Caco-2 (cell line): ENCODE measurements at regions not wholly inside any gene's neighbourhood (a gene's known extent, or its start where the extent isn't known, plus 50 kb on each side); places are given as distances from the start of the nearest gene placed in this dataset.

Source experiments
- BruUV-seq: library from RNA; stranded (reverse); fragments of 400-500 nt; replicated peaks from 2 replicates; lab custom pipeline; 2021; lab: Mats Ljungman, UMichigan
- CTCF ChIA-PET: fragments of 300-600 bp; sonication (Branson Sonifier 250); formaldehyde crosslinking; loops from one replicate; lab custom pipeline; 2022; ENCODE audit warnings: antibody characterized with exemption; lab: Charles Lee
- POLR2A ChIA-PET: fragments of 300-600 bp; sonication (Branson Sonifier 250); formaldehyde crosslinking; loops from one replicate; lab custom pipeline; 2022; ENCODE audit warnings: antibody characterized with exemption; lab: Charles Lee
- DNase-seq, 2 experiments: peaks; one replicate each; pipeline versions ENCODE4 v3.0.0 to v3.0.0-alpha.2; 2020 to 2022
- H3K27me3 ChIP-seq: replicated peaks from 2 replicates; pipeline ENCODE4 v1.6.0; 2011; ENCODE audit warnings: low read length; ENCODE audit not compliant: control insufficient read depth, insufficient read depth
- H3K36me3 ChIP-seq: 2 replicates; pipeline ENCODE4 v1.5.1; 2011; ENCODE audit warnings: low read length; ENCODE audit not compliant: control insufficient read depth, insufficient read depth
- H3K4me1 ChIP-seq: fragments of 250-450 bp; sonication (Bioruptor Pico); 2 replicates; pipeline ENCODE4 v1.5.1; 2020; ENCODE audit warnings: mild to moderate bottlenecking
- H3K4me3 ChIP-seq: 2 replicates; pipeline ENCODE4 v1.5.1; 2011; ENCODE audit warnings: low read depth, mild to moderate bottlenecking, control low read depth, low read length
- H3K9me3 ChIP-seq: fragments of 250-450 bp; sonication (Bioruptor Pico); 2 replicates; pipeline ENCODE4 v1.5.1; 2020; ENCODE audit warnings: mild to moderate bottlenecking, moderate library complexity
- H3K27ac Mint-ChIP-seq: one replicate; pipeline ENCODE4 v1.8.0; 2022; ENCODE audit warnings: mixed read lengths; ENCODE audit not compliant: unreplicated experiment
- H3K27me3 Mint-ChIP-seq: one replicate; pipeline ENCODE4 v1.8.0; 2022; ENCODE audit warnings: mixed read lengths; ENCODE audit not compliant: insufficient read depth, unreplicated experiment
- H3K36me3 Mint-ChIP-seq: one replicate; pipeline ENCODE4 v1.8.0; 2022; ENCODE audit warnings: mild to moderate bottlenecking, mixed read lengths; ENCODE audit not compliant: insufficient read depth, unreplicated experiment
- H3K4me1 Mint-ChIP-seq: one replicate; pipeline ENCODE4 v1.8.0; 2022; ENCODE audit warnings: low read depth, mixed read lengths; ENCODE audit not compliant: unreplicated experiment
- H3K4me3 Mint-ChIP-seq: one replicate; pipeline ENCODE4 v1.8.0; 2022; ENCODE audit warnings: mild to moderate bottlenecking, moderate library complexity, mixed read lengths; ENCODE audit not compliant: unreplicated experiment
- H3K9me3 Mint-ChIP-seq: one replicate; pipeline ENCODE4 v1.8.0; 2022; ENCODE audit warnings: mixed read lengths; ENCODE audit not compliant: unreplicated experiment
- intact Hi-C: fragments of 100-400 bp; cut with micrococcal nuclease; formaldehyde crosslinking; loops from one replicate; pipeline ENCODE4 v1.10.0; 2022; ENCODE audit not compliant: unreplicated experiment
- TF ChIP-seq, protein P1 (sequence below), 2 experiments: fragments of 200-600 bp in 1 of 2; IDR thresholded peaks; 1 replicate in 1 of 2; 2 replicates in 1 of 2; pipeline versions ENCODE4 v1.5.1 to v1.8.0; 2011 to 2022; ENCODE audit warnings: antibody characterized with exemption in 1 of 2, control low read depth in 1 of 2, inconsistent platforms in 1 of 2, low read depth in 1 of 2, low read length in 1 of 2, mild to moderate bottlenecking in 1 of 2, moderate library complexity in 1 of 2; ENCODE audit not compliant: insufficient read depth in 1 of 2, severe bottlenecking in 1 of 2, unreplicated experiment in 1 of 2

DNA sequence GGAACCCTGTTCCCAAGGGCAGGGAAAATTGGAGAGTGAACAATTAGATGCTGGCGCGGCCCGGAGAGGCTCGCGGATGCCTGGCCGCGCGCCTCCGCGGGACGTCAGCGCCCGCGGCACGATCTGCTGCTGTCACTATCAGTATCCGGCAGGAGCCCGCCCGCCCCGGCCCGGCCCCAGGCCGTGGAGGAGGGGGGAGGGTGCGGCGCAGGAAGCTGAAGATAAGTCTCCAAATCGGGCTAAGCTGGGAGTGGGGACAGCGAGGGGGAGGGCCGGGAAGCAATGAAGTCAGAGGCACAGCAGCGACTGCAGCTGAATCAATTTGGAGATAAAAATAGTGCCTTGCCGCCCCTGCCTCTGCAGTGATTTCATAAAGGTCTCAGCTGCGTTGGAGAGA lies 441.5 kb upstream of the KLF12 start:
- no peak overlapping the region for H3K27ac Mint-ChIP-seq
- peak in 1 of 2 experiments; percentile 41 for DNase-seq
- no peaks in the 10 kb centered on the region for H3K36me3 Mint-ChIP-seq
- peaks cover 31% of the 10 kb centered on the region for H3K27me3 Mint-ChIP-seq
- peak overlapping the region; percentile 38 for H3K4me3 Mint-ChIP-seq
- Histone ChIP-seq H3K9me3 (no peaks in the 10 kb centered on the region), H3K4me3 (peak overlapping the region; percentile 18; the same call in 1 of the 2 replicates), H3K27me3 (peaks cover 4% of the 10 kb centered on the region), H3K36me3 (no peaks in the 10 kb centered on the region), H3K4me1 (no peaks in the 10 kb centered on the region)
- ChIA-PET CTCF (no interaction called here), POLR2A (interaction anchor here (0.7 kb wide), 1 partner anchor 258 kb away, joined by 4 read pairs; no protein-coding TSS in a partner anchor)
- TF ChIP-seq, protein P1, sequence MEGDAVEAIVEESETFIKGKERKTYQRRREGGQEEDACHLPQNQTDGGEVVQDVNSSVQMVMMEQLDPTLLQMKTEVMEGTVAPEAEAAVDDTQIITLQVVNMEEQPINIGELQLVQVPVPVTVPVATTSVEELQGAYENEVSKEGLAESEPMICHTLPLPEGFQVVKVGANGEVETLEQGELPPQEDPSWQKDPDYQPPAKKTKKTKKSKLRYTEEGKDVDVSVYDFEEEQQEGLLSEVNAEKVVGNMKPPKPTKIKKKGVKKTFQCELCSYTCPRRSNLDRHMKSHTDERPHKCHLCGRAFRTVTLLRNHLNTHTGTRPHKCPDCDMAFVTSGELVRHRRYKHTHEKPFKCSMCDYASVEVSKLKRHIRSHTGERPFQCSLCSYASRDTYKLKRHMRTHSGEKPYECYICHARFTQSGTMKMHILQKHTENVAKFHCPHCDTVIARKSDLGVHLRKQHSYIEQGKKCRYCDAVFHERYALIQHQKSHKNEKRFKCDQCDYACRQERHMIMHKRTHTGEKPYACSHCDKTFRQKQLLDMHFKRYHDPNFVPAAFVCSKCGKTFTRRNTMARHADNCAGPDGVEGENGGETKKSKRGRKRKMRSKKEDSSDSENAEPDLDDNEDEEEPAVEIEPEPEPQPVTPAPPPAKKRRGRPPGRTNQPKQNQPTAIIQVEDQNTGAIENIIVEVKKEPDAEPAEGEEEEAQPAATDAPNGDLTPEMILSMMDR (IDR thresholded peaks at IDR 0.05; ENCODE audit: insufficient read depth in 1 of 2, low read depth in 1 of 2, low read length in 1 of 2, severe bottlenecking in 1 of 2, unreplicated experiment in 1 of 2) = no peak
- no TSS peak for BruUV-seq
- no peaks in the 10 kb centered on the region for H3K4me1 Mint-ChIP-seq
- no peaks in the 10 kb centered on the region for H3K9me3 Mint-ChIP-seq
- intact Hi-C loops = no loop called here

DNA sequence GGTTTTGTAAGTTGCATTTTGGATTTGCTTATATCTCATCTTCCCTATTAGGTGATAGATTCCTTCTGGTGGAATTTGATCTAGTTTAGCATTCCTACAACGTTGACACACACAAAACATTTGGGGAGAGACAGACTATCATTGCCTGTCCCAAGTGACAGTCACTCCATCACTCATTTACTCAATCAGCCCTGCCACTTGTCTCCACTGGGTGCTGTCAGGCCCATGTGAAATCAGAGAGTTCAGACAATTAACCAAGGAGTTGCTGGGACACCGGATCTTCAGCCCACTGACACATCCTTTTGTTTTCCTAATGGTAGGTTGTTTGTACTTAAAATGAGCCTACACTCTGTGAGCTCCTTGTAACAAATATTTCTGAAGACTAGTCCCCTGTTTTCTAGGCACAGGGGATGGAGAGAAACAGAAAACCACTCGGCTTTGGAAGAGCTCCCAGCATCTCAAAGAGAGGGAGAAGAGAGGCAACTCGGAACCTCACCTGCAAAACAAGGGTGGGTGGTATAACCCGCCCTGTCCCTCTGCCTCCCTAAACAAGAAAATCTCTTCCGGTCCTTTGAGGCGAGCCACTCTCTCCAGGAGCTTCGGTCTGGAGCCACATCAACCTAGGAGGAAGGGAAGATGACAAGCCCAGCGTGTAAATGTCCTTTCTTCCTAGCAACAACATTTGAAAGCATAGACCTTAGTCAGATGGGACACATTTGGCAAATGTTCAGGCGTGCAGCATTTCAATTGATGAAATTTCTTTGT lies 440.9 kb upstream of the KLF12 start:
- Mint-ChIP-seq H3K4me3 (peak overlapping the region; percentile 38), H3K36me3 (no peaks in the 10 kb centered on the region), H3K27ac (no peak overlapping the region), H3K27me3 (peaks cover 33% of the 10 kb centered on the region), H3K4me1 (no peaks in the 10 kb centered on the region), H3K9me3 (no peaks in the 10 kb centered on the region)
- Histone ChIP-seq H3K9me3 (no peaks in the 10 kb centered on the region), H3K36me3 (no peaks in the 10 kb centered on the region), H3K27me3 (peaks cover 4% of the 10 kb centered on the region), H3K4me1 (no peaks in the 10 kb centered on the region), H3K4me3 (peak overlapping the region; percentile 18; the same call in 1 of the 2 replicates)
- BruUV-seq = no TSS peak
- intact Hi-C loops = no loop called here
- ChIA-PET CTCF (no interaction called here), POLR2A (interaction anchor here (0.7 kb wide), 1 partner anchor 258 kb away, joined by 4 read pairs; no protein-coding TSS in a partner anchor)
- TF ChIP-seq, protein P1 (IDR thresholded peaks at IDR 0.05; ENCODE audit: insufficient read depth in 1 of 2, low read depth in 1 of 2, low read length in 1 of 2, severe bottlenecking in 1 of 2, unreplicated experiment in 1 of 2) = no peak
- no peak for DNase-seq

DNA sequence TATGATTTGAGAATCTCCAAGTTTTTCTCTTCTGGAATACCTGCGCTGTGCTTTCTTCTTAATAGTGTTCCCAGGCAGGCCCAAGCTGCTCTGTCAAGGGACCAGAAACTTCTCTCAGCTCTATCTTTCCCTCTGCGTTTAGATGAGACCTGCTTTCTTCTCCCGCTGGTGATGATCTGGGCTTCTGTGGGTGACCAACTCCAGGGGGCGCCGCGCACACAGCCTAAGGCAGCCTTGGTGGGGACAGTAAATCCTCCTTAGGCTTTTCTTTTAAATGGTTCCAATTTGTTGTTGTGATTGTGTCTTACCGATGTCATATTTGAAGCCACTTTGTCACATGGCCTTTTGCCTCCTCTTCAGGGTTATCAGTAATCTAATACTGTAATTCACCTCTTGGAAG lies 439.4 kb upstream of the KLF12 start:
- ChIA-PET POLR2A (no interaction called here), CTCF (no interaction called here)
- Mint-ChIP-seq H3K27me3 (peaks cover 41% of the 10 kb centered on the region), H3K9me3 (no peaks in the 10 kb centered on the region), H3K36me3 (no peaks in the 10 kb centered on the region), H3K27ac (no peak overlapping the region), H3K4me3 (no peak overlapping the region), H3K4me1 (no peaks in the 10 kb centered on the region)
- Histone ChIP-seq H3K36me3 (no peaks in the 10 kb centered on the region), H3K9me3 (no peaks in the 10 kb centered on the region), H3K4me3 (no peak overlapping the region), H3K4me1 (no peaks in the 10 kb centered on the region), H3K27me3 (peaks cover 4% of the 10 kb centered on the region)
- BruUV-seq = no TSS peak
- DNase-seq = peak in 1 of 2 experiments; percentile 9
- intact Hi-C loops = no loop called here
- TF ChIP-seq, protein P1 (IDR thresholded peaks at IDR 0.05; ENCODE audit: insufficient read depth in 1 of 2, low read depth in 1 of 2, low read length in 1 of 2, severe bottlenecking in 1 of 2, unreplicated experiment in 1 of 2) = no peak
